IMR-90 (cell line): ENCODE measurements at regions not wholly inside any gene's neighbourhood (a gene's known extent, or its start where the extent isn't known, plus 50 kb on each side); places are given as distances from the start of the nearest gene placed in this dataset.

ENCODE experiments used
- CEBPB ChIP-seq: IDR thresholded peaks from 2 replicates; pipeline ENCODE4 v1.6.1; 2012; ENCODE audit warnings: low read depth, low read length, improper control_type of control experiment
- CTCF ChIP-seq: conservative IDR thresholded peaks from 2 replicates; pipeline ENCODE4 v1.5.1; 2012; ENCODE audit warnings: mild to moderate bottlenecking, low read depth, low read length, improper control_type of control experiment
- MAZ ChIP-seq: IDR thresholded peaks from 2 replicates; pipeline ENCODE4 v1.6.1; 2012; ENCODE audit warnings: low read depth, mild to moderate bottlenecking, low read length, improper control_type of control experiment, moderate library complexity, borderline replicate concordance
- MXI1 ChIP-seq: IDR thresholded peaks from 2 replicates; pipeline ENCODE4 v1.6.1; 2012; ENCODE audit warnings: low read depth, mild to moderate bottlenecking, low read length, moderate library complexity, borderline replicate concordance
- POLR2A ChIP-seq: IDR thresholded peaks from 2 replicates; pipeline ENCODE4 v1.6.1; 2012; ENCODE audit warnings: mild to moderate bottlenecking, low read depth, low read length
- RFX5 ChIP-seq: IDR thresholded peaks from 2 replicates; pipeline ENCODE4 v1.8.0; 2012; ENCODE audit warnings: low read depth, mild to moderate bottlenecking, low read length, moderate library complexity
- SMC3 ChIP-seq: fragments of 150-350 bp; IDR thresholded peaks from 2 replicates; pipeline ENCODE4 v1.6.1; 2016; ENCODE audit warnings: low read depth, mild to moderate bottlenecking, antibody characterized with exemption, low read length, moderate library complexity

DNA sequence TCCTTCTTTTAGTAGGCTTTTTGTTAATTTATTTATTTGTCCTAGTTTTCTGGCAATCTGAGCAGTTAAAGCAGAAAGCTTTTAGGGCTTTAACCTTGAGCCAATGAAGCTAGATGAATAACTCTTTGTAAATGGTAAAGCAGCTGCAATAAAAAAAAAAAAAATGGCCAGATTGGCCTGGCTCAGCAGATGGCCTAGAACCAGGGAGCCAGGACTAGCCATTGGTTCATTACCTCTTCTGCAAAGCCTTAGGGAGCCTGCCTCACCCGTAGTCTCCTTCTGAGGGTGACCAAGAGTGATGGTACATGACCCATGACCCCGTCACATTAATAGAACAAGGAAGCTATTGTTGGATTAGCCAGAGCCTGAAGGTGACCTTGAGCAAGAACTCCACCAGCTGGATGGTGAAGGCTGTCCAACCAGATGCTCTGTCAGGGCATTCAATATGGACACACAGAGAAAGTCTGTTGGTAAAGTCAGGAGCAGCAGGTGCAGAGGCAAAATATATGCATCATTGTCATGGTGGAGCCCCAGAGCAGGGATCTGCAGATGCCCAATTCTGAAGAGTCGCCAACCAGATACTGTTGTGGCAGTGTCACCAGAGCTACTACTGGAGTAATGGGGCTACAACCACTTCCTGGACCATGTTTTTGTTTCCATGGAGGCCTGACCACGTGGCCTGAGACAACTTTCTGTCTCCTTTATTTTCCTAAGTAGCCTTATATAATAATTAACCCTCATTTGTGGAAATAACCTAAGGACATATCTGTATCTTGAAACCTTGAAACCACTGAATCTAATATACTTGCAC, 100.7 kb downstream of the MTX3 start:
- TF ChIP-seq CTCF = no peak
- no peak for TF ChIP-seq SMC3
- TF ChIP-seq POLR2A = no peak
- TF ChIP-seq MXI1 = no peak
- TF ChIP-seq CEBPB = no peak
- TF ChIP-seq RFX5 = no peak
- no peak for TF ChIP-seq MAZ
